Cardiac septum (tissue), 1 donor: ENCODE measurements at regions not wholly inside any gene's neighbourhood (a gene's known extent, or its start where the extent isn't known, plus 50 kb on each side); places are given as distances from the start of the nearest gene placed in this dataset.
"Not testable (repeated sequence)": the region's sequence is repeated elsewhere in the genome, so short reads cannot be mapped to it uniquely, and the experiment has no call there.

Source experiments
- DNase-seq: peaks from one replicate; pipeline ENCODE4 v3.0.0-alpha.2; 2020; ENCODE audit warnings: low spot score
- intact Hi-C: fragments of 100-400 bp; cut with DNase I; formaldehyde crosslinking; loops from one replicate; pipeline ENCODE4 v1.14.0; 2022
- donor health status: DM: no; HTN: no; CAD: no.

DNA sequence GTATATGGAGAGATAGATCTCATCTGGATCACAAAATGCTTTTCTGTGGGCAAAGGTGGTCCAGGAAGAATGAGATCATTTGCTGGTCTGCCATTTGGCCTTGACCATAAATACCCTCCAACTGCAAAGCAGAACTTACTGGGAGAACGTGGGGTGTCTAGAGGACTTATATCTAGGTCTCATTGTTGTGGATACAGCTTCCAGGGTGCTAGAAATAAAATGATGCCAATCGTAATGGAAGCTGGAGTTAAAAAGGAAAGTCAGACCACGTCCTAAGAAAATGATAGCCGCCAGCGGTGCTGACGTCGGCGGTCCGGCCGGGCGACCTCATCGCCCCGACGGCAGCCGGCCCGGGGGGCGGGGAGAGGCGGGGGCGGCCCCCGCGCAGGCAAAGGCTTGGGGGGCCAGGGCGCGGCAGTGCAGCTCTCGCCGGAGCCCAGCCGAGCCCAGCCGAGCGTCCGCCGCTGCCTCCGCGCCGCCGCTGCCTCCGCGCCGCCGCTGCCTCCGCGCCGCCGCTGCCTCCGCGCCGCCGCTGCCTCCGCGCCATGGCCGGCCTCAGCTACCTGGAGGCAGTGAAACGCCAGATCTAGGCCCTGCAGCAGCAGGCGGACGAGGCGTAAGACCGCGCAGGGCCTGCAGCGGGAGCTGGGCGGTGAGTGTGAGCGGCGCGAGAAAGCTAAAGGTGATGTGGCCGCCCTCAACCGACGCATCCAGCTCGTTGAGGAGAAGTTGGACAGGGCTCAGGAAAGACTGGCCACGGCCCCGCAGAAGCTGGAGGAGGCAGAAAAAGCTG, 89.5 kb downstream of the EOMES start:
- DNase-seq, result peak; percentile 82
- intact Hi-C loops, result loop anchor here (5.0 kb wide), 1 partner anchor 150 kb away; the partner anchor contains the start of gene SLC4A7

- intact Hi-C loops, result loop anchor here (5.0 kb wide), 1 partner anchor 149 kb away; the partner anchor contains the start of gene SLC4A7
- no peak for DNase-seq
Observed at GRCh38 chr3:27630885-27631284, 91.2 kb downstream of the EOMES start.

DNA sequence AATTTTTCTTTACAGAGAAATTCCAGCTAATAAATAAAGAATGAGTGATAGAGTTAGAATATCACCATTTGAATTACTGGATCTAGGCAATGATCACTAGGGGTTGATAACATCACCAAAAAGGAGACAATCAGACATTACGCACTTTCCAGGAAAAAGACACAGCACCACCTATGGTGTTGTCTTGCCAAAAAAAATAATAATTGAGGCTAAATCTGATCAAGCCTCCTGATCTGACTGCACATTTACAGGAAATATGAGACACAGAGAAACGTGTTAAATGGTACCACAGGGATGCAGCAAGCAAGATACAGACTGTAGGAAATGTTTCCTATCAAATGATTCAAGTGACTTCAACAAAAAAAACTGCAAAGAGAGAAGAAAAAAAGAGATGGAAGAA, 92.8 kb downstream of the EOMES start:
- intact Hi-C loops, result no loop called here
- DNase-seq, result no peak

DNA sequence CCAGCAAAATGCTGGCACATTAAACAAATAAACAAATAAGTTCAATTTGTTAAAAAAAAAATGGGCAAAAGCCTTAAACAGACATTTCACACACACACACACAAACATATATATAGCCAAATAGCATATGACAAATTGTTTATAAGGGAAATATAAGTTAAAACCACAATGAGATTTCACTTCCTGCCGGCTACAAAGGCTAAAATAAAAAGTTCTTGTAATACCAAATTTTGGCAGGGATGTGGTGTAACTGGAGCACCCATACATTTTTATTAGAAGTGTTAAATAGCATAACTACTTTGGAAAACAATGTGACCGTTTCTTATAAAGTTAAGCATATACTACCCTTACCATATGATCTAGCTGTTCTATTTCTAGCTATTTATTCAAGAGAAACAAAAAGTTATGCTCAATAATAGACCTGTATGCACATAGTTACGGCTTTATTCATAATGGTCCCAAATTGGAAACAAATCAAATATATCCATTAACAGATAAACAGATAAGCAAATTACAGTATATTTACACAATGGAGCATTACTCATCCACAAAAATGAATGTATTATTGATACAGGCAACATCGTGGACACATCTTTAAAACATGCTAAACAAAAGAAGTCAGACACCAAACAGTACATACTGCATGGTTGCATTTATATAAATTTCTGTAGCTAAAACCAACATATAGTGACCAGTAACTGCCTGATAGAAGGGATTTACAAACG, 93.9 kb downstream of the EOMES start:
- intact Hi-C loops, result no loop called here
- no peak for DNase-seq

DNA sequence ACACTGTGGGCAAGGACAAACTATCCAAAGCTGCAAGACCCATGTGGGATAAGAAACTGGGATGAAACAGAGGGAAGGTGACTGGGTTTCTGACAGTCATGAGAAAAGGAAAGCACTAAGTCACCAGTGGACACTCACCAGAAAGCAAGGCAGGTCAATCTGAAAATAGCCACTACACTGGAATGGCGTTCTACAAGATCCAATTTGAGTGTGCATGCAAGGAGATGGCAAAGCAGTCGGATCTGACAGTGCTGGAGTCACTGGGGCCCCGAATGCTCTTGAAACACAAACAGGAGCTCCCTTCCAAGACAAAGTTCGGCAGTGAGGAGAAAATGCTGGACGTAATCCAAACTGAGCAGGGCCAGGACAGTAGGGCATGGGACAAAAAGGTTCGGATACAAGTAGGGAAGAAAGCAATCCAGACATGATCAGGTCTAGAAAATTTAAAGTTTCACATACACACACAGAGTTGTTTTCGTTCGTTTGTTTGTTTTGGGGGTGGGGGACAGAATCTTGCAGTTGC, 95.5 kb downstream of the EOMES start:
- intact Hi-C loops, result no loop called here
- no peak for DNase-seq

- DNase-seq, result no peak
- intact Hi-C loops, result no loop called here
Observed at GRCh38 chr3:27625864-27626263, 96.3 kb downstream of the EOMES start.

DNA sequence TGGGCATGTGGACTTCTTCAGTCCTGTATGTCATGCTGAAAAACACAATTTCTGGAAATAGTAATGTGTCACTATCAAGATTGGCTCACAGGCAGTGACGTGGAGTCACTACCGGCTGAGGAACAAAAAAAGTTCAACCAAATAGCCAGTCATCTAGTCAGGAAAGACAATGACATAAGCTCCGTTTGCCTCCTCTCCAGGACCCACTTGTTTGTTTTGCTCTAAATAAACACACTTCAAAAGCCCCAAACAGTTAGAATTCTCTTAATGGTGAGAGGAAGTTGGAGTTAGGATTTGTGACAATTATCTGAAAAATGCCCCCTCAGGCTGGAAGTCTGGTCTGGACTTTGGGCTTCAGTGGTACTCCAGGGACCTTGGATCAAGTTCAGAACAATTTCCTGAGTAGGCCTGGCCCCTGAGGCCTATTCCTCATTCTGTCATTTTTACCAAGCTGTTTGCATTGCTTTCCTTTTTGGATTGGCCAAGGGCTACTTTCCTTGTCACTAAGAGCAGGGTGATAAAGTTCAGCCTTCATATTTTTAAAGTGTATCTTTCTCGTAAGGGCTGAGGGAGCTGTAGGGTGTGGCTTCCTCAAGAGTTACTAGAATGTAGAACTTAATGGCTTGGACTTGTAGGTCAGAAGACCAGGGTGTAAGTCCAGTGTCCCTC, 98.9 kb downstream of the EOMES start:
- DNase-seq, result no peak
- intact Hi-C loops, result no loop called here

DNA sequence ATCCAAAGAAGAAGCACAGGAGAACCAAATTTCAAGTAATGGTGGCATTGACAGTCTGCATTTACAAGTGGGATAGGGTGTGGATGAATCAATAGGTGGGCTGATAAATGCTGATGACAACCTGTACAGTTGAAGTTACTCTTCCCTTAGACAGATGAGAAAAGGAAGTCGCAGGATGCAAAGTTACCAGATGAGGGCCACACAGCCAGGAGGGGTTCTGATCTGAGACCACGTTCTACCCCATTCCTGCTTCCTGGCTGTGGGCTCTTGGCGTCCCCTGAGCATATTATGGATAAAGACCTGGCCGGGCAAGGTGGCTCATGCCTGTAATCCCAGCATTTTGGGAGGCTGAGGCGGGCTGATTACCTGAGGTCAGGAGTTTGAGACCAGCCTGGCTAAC, 104.6 kb downstream of the EOMES start:
- intact Hi-C loops, result no loop called here
- DNase-seq, result no peak

DNA sequence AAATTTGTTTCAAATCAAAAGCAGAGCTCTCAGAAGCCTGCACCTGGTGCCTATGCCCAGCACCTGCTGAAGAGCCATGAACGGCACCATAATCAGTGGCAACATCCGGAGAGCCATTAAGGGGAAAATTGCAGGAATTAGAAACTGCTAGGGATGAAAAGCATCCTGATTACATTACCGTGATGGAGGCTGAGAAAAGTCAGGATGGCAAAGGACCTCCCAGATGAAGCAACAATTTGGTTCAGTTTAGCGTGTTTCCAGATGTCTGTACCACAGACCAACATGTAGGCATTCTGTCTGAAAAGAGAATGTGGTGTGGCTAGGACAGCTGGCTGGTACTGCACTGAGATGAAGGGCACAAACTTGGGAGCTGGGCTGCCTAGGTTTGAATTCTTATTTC, 106.1 kb downstream of the EOMES start:
- DNase-seq, result no peak
- intact Hi-C loops, result no loop called here

- no peak for DNase-seq
- intact Hi-C loops, result no loop called here
Observed at GRCh38 chr3:27615555-27615954, 106.6 kb downstream of the EOMES start.

- no peak for DNase-seq
- intact Hi-C loops, result no loop called here
Observed at GRCh38 chr3:27614592-27614991, 107.5 kb downstream of the EOMES start.

GRCh38 chr3:27613846-27614500, 108.2 kb downstream of the EOMES start:
- intact Hi-C loops, result no loop called here
- DNase-seq, result no peak

DNA sequence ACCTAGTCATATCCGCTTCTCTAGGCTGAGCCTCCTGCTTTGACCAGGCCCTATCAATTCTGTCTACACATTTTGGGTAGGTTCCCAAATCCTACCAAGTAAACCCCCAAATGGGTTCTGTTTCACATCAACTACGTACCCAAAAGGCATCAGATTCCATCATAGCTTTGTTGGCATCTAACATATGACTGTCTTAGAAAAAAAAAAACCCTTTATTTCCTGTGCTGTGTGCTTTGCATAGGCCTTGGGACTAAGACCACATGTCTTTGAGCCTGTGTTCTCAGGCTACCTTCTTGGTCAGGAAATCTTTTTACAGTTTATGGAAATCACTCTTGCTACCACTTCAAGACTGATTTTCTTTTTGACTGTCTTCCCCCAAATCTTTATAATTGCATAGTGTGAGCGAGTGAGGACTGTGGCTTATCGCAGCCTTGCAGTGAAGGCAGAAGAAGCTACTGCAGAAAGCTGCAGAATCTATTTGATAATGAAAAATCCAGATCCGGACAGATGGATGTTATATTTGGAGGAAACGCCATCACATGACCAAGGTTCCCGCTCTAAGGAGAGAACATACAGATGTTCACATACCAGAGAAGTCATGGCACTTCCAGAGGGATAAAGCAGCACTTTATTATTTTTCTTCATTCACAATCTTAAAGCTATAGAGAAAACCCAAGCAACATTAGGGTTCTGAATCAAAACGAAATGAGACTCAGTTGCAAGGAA, 111.2 kb downstream of the EOMES start:
- intact Hi-C loops, result no loop called here
- no peak for DNase-seq

DNA sequence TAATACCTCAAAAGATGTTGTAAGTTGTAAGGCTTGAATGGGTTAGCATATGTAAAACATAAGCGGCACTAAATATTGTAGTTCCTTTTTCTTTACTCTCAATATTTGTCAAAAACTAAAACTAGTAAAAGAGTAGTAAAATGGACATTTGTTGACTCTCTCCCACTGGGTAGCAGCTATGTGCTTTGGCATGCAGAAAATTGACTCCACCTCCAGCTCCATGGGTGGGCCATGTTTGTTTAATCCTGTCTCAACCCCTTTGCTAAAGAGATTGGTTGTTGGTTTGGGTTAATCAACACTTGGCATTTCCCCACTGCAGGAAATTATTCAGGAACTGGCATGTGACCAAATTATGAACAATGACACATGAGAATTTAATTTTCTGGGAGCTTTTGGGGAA, 114.8 kb downstream of the EOMES start:
- no peak for DNase-seq
- intact Hi-C loops, result no loop called here

GRCh38 chr3:27606537-27606936, 115.6 kb downstream of the EOMES start:
- no peak for DNase-seq
- intact Hi-C loops, result no loop called here

- DNase-seq, intact Hi-C loops: not testable (repeated sequence)
Observed at GRCh38 chr3:27601311-27601710, 117.1 kb upstream of the SLC4A7 start.

- DNase-seq, intact Hi-C loops: not testable (repeated sequence)
Observed at GRCh38 chr3:27599741-27600140, 115.6 kb upstream of the SLC4A7 start.

DNA sequence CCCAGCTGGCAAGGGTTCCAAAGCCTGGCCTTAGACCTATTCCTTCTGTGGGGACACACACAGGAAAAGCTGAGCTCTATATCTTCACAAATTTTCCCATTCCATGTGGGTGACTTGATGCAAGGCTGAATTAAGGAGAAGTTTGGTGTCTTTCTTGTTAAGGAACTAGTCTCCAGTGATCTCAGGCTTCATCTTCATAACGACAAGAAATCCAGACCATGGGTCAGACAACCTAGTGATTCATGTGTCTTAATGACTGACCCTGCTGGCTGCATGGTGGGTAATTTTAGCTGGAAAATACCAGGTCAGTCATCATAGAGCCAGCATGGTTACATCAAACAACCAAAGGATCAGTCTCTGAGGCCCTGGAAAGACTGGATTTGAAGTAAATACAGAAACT, 112.7 kb upstream of the SLC4A7 start:
- intact Hi-C loops, result no loop called here
- no peak for DNase-seq

GRCh38 chr3:27596334-27596841, 112.2 kb upstream of the SLC4A7 start:
- no peak for DNase-seq
- intact Hi-C loops, result no loop called here
